ENCODE measurements at regions not wholly inside any gene's neighbourhood (a gene's known extent, or its start where the extent isn't known, plus 50 kb on each side); places are given as distances from the start of the nearest gene placed in this dataset.
"Not testable (repeated sequence)": the region's sequence is repeated elsewhere in the genome, so short reads cannot be mapped to it uniquely, and the experiment has no call there.

DNA sequence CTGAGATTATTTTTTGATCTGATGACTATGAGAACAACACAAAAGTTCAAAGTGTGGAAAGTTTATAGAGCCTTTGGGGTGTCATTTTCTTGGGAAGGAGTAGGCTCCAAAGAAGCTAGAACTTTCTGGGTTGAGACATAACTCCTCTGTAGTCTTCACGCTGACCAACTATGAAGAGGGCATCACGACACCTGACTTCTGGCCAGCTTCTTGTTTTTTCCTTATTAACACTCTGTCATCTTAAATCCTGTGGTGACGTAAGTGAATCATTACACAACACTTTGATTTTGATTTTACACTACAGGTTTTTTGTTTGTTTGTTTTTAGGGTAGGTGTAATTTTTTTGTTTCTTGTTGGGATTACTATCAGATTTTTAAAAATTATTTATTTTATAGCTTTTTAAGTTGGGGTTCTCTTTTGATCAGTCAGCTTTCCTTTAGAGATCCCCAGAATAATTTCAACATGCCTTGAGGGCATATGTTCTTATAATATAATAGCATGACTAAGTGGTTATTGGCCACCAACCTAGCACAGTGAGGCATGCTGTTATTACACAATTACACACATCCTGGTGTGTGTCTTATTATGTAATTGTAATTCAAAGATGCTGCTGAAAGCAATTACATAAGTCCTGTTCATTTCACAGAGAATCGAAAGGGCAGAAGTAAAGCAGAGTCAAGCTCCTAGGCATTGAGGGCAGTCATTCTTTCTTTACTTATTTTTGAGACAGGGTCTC is 281.6 kb upstream of the NOTCH2NLA start:
- not testable (repeated sequence) for DNase-seq (ENCODE audit: low read depth, low spot score)

DNA sequence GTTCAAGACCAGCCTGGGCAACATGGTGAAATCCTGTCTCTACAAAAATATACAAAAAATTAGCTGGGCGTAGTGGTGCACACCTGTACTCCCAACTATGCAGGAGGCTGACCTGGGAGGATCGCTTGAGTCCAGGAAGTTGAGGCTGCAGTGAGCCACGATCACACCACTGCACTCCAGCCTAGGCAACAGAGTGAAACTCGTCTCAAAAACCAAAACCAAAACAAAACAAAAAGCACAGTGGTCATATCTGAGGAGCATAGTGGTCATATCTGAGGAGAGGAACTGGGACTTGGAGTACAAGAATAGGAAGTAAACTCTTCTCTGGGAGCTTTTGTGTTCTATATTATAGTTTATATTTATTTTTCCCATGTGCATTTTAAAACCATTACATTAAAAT is 275.3 kb upstream of the NOTCH2NLA start:
- not testable (repeated sequence) for DNase-seq (ENCODE audit: low read depth, low spot score)

DNA sequence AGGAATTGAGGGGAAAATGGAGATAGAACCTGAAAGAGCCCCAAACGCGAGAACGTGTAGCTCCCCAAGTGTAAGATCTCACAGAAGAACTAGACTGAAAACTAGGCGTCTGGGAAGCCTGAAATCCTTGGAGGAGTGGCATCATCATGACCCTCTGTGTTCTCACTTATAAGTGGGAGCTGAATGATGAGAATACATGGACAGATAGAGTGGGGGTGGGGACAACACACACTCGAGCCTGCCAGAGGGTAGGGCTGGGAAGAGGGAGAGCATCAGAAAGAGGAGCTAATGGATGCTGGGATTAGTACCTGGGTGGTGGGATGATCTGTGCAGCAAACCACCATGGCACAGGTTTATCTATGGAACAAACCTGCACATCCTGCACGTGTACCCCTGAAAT is 258.7 kb upstream of the NOTCH2NLA start:
- not testable (repeated sequence) for DNase-seq (ENCODE audit: low read depth, low spot score)

DNA sequence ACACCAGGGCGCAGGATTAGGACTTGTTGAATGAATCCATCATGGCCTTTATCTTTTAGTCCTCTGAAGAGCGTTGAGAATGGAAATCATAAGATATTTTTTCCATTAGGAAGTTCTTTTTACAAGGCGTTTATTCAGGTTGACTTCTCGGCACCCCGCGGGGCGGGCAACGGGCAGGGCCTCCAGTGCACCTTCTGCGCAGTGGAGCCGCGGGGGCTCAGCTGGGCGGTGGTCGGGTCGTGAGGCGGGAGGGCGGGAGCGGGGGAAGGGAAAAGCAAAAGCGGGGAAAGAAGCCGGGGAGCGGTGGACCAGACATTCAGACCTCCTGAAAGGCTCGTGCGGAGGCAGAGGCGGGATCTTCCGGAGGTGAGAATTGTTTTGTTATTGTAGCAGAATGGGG is 258.3 kb upstream of the NOTCH2NLA start:
- not testable (repeated sequence) for DNase-seq (ENCODE audit: low read depth, low spot score)

DNA sequence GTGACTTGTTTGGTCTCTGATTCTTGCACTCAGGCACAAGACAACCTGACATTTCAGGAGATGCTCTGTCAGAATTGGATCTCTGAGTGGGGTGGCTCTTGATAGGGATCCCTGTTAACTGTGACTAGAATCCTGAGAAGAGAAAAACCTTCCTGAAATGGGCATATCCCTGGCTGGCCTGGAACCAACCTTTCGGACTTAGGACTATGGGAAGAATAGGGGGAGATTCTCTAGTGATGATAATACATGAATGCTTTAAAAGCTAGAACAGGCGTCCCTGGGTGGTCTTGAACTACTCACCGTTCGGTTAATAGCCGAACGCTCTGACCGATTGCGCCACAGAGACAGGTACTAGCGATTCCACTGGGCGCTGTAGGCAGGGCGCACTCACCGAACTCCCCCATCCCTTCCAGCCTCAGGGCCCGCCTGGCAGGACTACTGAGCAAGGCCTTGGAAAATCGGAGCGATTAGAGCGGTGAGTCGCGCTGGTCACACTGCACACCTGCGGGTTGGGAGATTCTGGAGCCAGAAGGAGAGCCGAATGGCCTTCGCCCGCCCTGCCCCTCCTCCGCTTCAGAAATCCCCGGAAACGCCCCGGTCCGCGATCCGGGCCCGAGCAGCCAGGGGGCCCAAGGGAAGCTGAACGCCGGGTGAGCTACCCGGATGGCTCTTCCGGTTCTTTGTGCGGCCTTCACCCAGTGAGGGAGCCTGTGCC is 257.6 kb upstream of the NOTCH2NLA start:
- DNase-seq (ENCODE audit: low read depth, low spot score), result not testable (repeated sequence)

DNA sequence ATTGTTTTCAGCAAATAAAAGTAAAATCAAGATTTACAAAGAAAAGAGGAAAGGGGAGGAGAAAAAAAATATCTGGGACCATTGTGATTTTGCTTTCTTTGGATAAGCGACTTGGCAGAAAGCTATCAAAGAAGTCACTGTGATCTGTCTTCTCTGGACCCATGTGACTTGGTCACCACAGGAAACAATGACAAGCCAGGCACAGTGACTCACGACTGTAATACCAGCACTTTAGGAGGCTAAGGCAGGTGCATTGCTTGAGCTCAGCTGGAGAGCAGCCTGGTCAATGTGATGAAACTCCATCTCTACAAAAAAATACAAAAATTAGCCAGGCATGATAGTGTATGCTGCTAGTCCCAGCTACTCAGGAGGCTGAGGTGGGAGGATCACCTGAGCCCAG is 255.4 kb upstream of the NOTCH2NLA start:
- not testable (repeated sequence) for DNase-seq (ENCODE audit: low read depth, low spot score)

DNA sequence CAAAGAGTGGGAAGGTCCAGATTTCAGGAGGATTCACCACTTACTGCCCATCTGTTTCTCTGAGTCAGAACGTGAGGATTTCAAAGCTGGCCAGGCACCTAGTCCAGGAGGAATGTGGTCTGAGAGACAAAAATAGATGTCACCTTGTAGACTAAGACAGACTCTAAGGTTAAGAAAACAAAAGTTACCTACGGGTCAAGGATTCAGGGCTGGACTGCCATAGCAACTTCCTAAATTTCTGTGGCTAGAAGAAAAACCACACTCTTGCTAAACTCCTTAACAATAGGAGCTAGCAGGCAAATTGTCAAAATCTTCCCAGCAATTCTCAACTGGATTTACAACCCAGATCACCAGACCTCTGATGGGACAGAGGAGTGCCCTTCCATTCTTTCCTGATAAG is 250.4 kb upstream of the NOTCH2NLA start:
- not testable (repeated sequence) for DNase-seq (ENCODE audit: low read depth, low spot score)

DNA sequence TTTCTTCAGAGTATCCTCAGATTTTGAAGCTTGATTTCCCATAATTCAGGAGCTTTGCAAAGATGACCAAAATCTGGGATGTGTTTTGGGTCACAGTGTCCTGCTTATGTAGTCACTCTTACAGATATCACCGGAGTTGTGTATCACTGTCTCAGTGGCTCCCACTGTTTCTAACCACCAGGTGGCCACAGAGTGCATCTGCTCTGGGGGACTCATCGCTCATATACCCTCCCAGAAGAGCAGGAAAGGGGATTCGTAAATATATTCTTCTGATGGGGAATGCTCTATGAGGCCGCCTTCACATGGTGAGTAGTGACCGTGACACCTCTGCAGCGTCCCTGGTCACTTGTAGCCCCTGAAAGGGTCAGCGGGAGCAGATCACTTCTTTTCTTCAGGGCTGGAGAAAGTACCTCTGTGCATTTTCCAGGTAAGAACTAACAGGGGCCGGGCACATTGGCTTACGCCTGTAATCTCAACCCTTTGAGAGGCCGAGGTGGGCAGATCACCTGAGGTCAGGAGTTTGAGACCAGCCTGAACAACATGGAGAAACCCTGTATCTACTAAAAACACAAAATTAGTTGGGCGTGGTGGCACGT is 249.4 kb upstream of the NOTCH2NLA start:
- DNase-seq (ENCODE audit: low read depth, low spot score), result not testable (repeated sequence)

DNA sequence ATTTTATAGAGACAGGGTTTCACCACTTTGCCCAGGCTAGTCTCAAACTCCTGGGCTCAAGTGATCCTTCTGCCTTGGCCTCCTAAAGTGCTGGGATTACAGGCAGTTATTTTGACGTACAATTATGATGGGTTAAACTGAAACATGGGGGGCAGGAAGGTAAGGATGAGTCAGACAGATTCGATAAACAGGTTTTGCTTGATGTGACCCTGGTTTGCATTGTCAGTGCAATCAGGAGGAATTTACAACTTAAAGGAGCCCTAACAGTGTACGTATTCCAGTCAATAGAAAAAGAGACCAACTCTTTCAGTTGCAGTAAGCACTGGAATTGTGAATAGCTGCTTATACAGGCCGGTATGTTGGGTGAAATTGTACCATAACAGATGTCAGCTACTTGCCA is 246.3 kb upstream of the NOTCH2NLA start:
- not testable (repeated sequence) for DNase-seq (ENCODE audit: low read depth, low spot score)

DNA sequence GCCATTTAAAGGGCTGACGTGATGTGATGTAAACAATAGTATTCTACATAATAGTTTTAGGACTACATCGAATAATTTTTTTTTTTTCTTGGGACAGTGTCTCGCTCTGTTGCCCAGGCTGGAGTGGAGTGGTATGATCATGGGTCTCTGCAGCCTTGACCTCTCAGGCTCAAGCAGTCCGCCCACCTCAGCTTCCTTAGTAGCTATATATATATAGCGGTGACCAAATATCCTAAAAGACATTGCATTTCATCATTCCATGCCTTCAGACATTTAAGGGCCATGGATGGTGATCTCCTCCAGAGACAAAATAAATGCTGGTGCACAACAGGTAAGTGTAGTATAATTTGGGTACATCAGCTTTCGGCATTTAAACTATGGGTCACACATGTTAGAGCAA is 245.4 kb upstream of the NOTCH2NLA start:
- not testable (repeated sequence) for DNase-seq (ENCODE audit: low read depth, low spot score)

DNA sequence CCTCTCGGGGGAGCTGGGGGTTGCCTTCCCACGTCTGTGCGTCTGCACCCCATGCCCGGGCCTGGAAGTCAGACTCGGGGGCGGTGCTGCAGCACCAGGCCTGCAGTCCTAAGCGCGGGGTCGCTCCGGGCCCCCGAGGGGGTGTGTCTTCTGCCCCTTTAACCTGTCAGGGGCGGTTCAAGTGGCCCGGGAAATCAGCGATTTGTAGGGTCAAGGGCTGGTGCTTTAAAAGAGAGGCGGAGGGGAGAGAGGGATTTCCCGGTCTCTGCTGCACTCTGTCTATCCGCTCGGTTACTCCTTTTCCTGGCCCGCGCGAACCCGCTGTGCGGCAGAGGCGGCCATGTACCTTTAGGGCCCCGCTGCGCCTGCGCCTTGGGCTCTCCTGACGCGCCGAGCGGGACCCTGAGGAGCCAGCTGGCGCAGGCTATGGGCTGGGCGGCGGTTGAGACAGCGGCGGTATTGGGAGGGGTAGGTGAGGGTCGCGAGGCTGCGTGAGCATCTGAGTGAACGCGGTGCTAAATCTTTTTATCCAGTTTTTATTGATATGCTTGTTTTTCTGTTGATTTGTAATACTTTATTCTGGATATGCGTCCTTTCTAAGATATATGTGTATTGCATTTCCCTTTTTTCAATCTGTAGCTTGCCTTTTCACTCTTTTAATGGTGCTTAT is 243.5 kb upstream of the NOTCH2NLA start:
- DNase-seq (ENCODE audit: low read depth, low spot score), result not testable (repeated sequence)

DNA sequence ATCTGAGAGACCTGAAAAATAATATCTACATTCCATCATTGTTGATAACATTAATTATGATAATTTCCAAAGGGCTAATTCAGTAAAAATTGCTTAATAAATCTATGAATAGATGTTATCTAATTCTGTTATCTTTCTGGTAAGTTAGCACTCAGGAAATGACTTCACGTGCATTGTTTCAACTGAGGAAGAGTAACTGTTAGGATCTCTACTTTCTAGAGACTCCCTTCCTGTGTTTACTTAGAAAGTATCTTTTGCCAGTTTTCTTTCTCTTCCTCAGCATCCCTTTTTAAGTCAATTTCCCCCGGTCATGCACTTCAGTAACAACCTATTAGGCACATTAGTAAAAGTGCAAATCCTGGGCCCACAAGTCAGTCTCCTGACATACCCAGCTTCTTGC is 231.1 kb upstream of the NOTCH2NLA start:
- DNase-seq (ENCODE audit: low read depth, low spot score), result not testable (repeated sequence)

DNA sequence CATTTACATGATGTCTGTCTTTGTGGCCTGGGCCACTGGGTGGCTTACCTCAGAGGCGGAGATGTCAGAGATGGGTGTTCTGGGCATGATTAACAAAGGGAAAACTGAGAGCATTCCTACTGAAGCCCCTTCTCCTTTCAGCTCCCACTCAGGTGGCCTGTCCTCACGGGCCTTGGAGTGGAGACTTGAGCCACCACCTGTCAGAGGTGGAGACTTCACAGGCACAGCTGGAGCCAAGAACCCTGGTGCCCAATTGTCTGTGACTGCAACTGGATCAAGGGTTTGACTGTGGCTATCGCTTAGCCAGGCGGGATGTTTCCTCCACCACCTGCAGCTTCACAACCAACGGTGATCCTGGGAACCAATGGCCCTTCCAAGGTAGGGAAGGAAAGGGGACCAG is 230.5 kb upstream of the NOTCH2NLA start:
- not testable (repeated sequence) for DNase-seq (ENCODE audit: low read depth, low spot score)

DNA sequence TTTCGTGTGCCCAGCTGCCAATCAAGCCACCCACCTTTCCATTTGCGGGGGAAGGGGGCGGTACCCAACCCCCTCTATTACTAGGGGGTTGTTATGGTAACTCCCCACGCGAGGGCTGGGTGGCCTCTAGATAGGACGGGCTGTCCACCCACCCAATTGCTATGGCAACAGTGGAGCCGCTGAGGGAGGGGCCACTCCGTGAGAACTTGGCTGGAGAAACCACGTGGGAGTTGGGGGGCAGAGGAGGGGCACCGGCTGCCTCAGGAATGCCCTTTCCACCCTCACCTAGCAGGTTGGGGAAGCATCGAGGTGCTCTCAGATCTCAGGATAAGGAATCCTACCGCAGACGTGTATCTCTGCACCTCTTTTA is 220.0 kb upstream of the NOTCH2NLA start:
- not testable (repeated sequence) for DNase-seq (ENCODE audit: low read depth, low spot score)

DNA sequence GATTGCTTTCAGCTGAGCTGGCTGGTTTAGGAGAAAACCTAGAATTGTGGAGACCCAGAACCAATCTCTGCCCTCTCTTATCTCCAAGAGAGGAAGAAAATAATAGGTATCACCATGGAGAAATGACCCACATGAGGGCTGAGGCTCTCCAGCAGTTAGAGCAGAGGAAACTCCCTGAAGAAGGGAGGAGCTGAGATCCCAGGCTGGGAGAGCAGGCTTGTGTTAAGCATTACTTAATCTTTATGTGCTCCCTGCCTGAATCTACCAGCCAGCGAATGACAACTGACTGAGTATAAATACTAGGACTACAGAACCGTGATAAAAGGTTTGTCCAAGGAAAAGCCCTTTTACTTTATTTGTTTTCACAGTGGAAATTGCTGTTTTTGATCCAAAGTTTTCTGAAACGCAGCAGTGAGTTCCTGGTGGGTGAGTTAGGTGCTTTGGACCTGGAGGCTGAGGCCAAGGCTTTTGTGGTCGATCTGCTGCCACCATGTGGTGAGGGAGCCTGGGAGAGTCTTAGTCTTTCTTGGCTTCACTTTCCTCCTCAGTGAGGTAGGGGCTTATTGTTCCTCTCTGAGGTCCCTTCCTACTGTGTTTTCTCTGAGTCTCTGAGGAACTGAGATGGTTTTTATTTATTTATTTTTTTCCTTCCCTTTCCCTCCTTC is 219.5 kb upstream of the NOTCH2NLA start:
- not testable (repeated sequence) for DNase-seq (ENCODE audit: low read depth, low spot score)

DNA sequence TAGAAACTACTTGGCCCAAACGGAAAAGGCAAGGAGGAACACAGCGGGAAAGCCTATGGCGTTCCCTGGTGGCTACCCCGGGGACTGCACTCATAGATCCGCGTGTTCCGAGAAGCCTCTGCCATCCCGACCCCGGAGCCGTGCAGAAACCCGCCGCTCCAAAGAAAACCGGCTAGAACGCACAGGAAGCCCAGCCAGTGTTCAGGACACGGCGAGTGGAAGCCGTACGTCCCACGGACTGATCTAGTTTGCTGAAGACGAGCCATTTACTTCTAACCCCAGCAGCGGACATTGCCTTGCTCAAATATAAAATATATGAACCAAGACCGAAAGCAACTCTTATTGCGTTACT is 215.0 kb upstream of the NOTCH2NLA start:
- peak; percentile 0 for DNase-seq (ENCODE audit: low read depth, low spot score)

DNA sequence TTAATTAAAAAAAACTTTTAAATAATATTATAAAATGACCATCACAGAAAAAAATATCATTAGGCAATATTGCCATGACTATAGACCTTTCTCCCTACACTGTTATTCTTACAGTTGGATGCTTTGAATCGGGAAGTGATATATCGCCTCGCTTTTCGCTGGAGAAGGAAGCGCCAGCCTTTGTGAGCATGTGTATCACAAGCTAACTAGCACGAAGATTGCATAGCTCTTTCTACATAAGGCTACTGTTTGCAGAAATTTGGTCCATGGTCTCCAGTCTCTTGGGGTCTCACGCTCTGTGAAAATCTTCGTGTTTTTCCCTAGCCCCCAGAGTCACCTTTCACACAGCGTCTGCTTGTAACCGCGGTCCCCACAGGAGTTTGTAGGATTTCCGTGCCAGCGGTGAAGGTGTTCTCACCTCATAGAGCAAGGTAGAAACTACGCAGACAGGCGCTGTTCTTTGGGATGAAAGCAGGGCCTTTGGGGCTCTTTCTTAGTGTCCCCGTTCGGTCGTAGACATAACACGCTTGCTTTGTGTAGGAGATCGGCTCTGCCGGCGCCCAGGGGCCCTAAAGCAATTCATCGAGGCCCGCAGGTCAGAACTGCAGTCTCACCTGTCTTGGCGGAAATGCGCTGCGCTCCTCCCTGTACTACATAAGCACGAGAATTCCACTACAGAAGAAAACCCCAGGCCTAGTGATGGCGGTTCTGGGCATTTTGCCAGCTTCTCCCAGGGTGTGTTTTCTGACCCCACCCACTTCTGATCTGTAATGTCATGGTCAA is 214.5 kb upstream of the NOTCH2NLA start:
- DNase-seq (ENCODE audit: low read depth, low spot score), result not testable (repeated sequence)

DNA sequence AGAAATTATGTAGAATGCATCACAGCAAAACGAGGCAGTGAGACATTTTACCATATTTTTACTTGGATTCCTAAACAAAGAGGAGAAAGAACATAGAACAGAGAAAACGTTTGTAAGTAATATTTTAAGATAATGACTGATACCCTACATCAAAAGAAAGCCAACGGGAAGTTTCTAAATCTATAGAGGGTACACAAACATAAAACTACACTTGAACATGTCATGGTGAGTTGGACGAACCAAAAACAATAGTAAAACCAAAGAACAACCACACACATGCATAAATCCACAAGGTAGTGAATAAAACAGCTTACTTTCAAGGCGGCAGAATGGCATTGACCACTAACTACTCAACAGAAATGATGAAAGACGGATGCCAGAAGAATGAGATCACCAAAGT is 209.7 kb upstream of the NOTCH2NLA start:
- DNase-seq (ENCODE audit: low read depth, low spot score), result not testable (repeated sequence)

DNA sequence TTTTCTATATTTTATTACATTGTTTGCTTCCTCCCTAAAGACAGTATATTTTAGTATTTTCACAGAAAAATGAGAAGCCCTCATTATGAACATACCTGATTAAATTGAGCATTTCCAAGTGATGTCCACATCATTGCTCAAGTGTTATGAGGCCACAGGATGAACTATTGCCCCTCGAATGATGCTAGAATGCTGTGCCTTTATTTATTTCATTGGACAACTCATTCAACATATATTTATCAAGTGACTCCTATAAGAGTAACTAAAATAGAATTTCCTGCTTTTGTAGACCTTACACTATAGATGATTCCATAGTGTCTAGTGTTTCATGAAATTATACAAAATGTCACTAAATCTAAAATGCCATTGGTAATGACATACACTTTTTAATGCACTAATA is 187.8 kb upstream of the NOTCH2NLA start:
- DNase-seq (ENCODE audit: low read depth, low spot score), result not testable (repeated sequence)

DNA sequence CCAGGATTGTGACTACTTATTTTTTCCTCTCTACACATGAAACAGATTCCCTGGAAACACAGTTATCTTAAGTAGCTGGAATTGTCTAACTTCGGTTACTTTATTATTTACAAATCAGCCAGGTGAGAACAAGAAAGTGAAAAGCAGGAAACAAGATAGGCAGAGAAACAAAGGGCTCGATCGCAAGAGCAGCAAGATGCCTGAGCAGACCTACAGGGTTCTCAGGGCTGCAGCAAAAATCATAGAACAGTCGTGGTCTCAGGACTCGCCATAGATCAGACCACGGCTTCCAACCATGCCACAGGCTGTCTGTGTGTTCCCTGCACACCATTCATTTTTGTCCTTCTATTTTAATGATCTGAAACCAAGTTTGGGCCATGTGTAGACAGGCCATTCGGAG is 186.2 kb upstream of the NOTCH2NLA start:
- not testable (repeated sequence) for DNase-seq (ENCODE audit: low read depth, low spot score)

DNA sequence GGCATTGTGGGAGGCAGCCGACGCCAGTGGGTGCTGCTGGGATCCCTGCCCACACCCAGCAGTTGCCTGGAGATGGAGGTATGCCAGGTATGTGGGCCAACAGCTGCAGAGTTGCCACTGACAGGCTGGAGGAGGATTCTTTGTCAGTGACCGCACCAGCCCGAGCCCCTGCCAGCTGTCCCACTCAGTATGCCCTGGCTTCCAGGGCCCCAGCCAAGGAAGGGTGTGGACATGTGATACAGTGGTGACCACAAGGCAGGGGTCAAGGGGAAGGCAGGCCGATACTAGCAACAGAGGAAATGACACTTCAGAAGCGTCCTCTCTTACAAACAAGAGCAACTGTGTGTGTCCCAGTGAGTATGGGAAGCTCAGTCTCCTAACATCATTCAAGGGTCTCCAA is 185.1 kb upstream of the NOTCH2NLA start:
- not testable (repeated sequence) for DNase-seq (ENCODE audit: low read depth, low spot score)

Measured in smooth muscle cell of the brain vasculature (primary cell).